Epithelial cell of proximal tubule (primary cell): ENCODE measurements at regions not wholly inside any gene's neighbourhood (a gene's known extent, or its start where the extent isn't known, plus 50 kb on each side); places are given as distances from the start of the nearest gene placed in this dataset.

Experiments used
- DNase-seq: peaks from one replicate; pipeline ENCODE4 v3.0.0-alpha.2; 2011; ENCODE audit warnings: low read depth
- H3K4me3 ChIP-seq: 2 replicates; pipeline ENCODE4 v1.5.1; 2011; ENCODE audit warnings: low read depth, mild to moderate bottlenecking, low read length
- CTCF ChIP-seq: conservative IDR thresholded peaks from 2 replicates; pipeline ENCODE4 v1.5.1; 2012; ENCODE audit warnings: low read depth, mild to moderate bottlenecking, low read length

GRCh38 chr11:31995525-31996094, 95.3 kb upstream of the RCN1 start:
- no peak for TF ChIP-seq CTCF
- no peak overlapping the region for H3K4me3 ChIP-seq
- no peak for DNase-seq

GRCh38 chr11:31995032-31995431, 95.8 kb upstream of the RCN1 start:
- TF ChIP-seq CTCF: no peak
- DNase-seq: no peak
- no peak overlapping the region for H3K4me3 ChIP-seq

GRCh38 chr11:31987118-31988005, 103.5 kb upstream of the RCN1 start:
- peak overlapping the region; percentile 26 for H3K4me3 ChIP-seq
- TF ChIP-seq CTCF: no peak

GRCh38 chr11:31986201-31986889, 104.5 kb upstream of the RCN1 start:
- no peak for DNase-seq
- no peak for TF ChIP-seq CTCF
- H3K4me3 ChIP-seq: no peak overlapping the region

More at GRCh38 chr11:31987118-31988005, 103.5 kb upstream of the RCN1 start:
- no peak for DNase-seq

GRCh38 chr11:31981457-31981856, 109.4 kb upstream of the RCN1 start:
- H3K4me3 ChIP-seq: no peak overlapping the region
- TF ChIP-seq CTCF: no peak
- DNase-seq: no peak

- TF ChIP-seq CTCF: no peak
- no peak overlapping the region for H3K4me3 ChIP-seq
- no peak for DNase-seq
These were observed 113.5 kb upstream of the RCN1 start for GRCh38 chr11:31977343-31977742.
